ENCODE measurements at regions not wholly inside any gene's neighbourhood (a gene's known extent, or its start where the extent isn't known, plus 50 kb on each side); places are given as distances from the start of the nearest gene placed in this dataset.

DNA sequence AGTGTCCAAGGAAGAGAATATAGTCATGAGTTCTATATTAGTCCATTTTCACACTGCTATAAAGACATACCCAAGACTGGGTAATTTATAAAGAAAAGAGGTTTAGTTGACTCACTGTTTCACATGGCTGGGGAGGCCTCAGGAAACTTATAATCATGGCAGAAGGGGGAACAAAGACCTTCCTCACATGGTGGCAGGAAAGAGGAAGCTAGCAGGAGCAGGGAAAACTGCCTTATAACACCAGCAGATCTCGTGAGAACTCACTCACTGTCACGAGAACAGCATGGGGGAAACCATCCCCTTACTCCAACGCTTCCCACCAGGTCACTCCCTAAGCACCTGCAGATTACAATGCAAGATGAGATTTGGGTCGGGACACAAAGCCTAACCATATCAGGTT, 139.0 kb upstream of the ZNF438 start:
- CTCF ChIA-PET (ENCODE audit: low intra/inter-chr PET ratio, low total read pairs), result no interaction called here
- no peaks in the 10 kb centered on the region for H3K36me3 ChIP-seq (replicated peaks in 1 of 2; ENCODE audit: control insufficient read depth in 1 of 2, insufficient read depth in 2 of 2, low read length in 2 of 2)
- H3K27me3 ChIP-seq (ENCODE audit: control insufficient read depth in 1 of 2, insufficient read depth in 2 of 2, low read length in 2 of 2), result no peaks in the 10 kb centered on the region; a peak in 1 of 5 replicates
- no peak overlapping the region for H3K27ac ChIP-seq (ENCODE audit: extremely low read length, insufficient read depth, low read length)
- in situ Hi-C loops (cut with HindIII; ENCODE audit: extremely low pct_ligation_motif_present, low pct_unique_long_range_greater_than_20kb) (no loop called here), intact Hi-C loops (cut with micrococcal nuclease; ENCODE audit: unreplicated experiment) (no loop called here)
- POLR2A ChIA-PET, result no interaction called here
- DNase-seq (ENCODE audit: low spot score), result no peak
- no peaks in the 10 kb centered on the region for H3K4me1 ChIP-seq (ENCODE audit: insufficient read depth, low read length)
- no peaks in the 10 kb centered on the region for H3K79me2 ChIP-seq (ENCODE audit: insufficient read depth, low read length)
- BruUV-seq (replicated peaks), result no TSS peak
- FAIRE-seq, result no peak
- WGBS (ENCODE audit: low lambda C conversion rate), result 3% methylated on average over 4 of the region's 4 CpGs
- no peaks in the 10 kb centered on the region for H4K20me1 ChIP-seq (ENCODE audit: insufficient read depth, low read length)
- ATAC-seq, result no peak
- H3K9ac ChIP-seq (ENCODE audit: insufficient read depth, low read depth, low read length), result no peak overlapping the region
- H2AFZ ChIP-seq (ENCODE audit: low read length), result no peak overlapping the region
- peaks cover 7% of the 10 kb centered on the region for H3K9me3 ChIP-seq (ENCODE audit: low read length)
- no peak overlapping the region for H3K4me2 ChIP-seq (ENCODE audit: low read depth, low read length)
- H3K4me3 ChIP-seq (replicated peaks in 1 of 3; ENCODE audit: insufficient read depth in 1 of 3, low read depth in 2 of 3, low read length in 3 of 3), result no peak overlapping the region
- TF ChIP-seq IKZF4 (CRISPR knock-in tag; IDR thresholded peaks at IDR 0.05; ENCODE audit: borderline replicate concordance, low read depth, not compliant biosample characterization) (no peak), ZNF225 (CRISPR knock-in tag; IDR thresholded peaks at IDR 0.05) (no peak), POLR2A (IDR thresholded peaks at IDR 0.05; ENCODE audit: insufficient read depth in 1 of 2, low read depth in 2 of 2, low read length in 2 of 2) (no peak), ZNF614 (CRISPR knock-in tag; IDR thresholded peaks at IDR 0.05; ENCODE audit: borderline replicate concordance) (no peak), HIVEP1 (CRISPR knock-in tag; IDR thresholded peaks at IDR 0.05) (no peak), KMT2B (CRISPR knock-in tag; IDR thresholded peaks at IDR 0.05) (no peak), ONECUT2 (CRISPR knock-in tag; IDR thresholded peaks at IDR 0.05) (no peak), ZNF615 (CRISPR knock-in tag; IDR thresholded peaks at IDR 0.05; ENCODE audit: borderline replicate concordance) (no peak), PLRG1 (conservative IDR thresholded peaks at IDR 0.05) (no peak), PTBP1 (IDR thresholded peaks at IDR 0.05; ENCODE audit: low read depth, low read length, poor library complexity, severe bottlenecking) (no peak)
- TF ChIP-seq, protein P1, sequence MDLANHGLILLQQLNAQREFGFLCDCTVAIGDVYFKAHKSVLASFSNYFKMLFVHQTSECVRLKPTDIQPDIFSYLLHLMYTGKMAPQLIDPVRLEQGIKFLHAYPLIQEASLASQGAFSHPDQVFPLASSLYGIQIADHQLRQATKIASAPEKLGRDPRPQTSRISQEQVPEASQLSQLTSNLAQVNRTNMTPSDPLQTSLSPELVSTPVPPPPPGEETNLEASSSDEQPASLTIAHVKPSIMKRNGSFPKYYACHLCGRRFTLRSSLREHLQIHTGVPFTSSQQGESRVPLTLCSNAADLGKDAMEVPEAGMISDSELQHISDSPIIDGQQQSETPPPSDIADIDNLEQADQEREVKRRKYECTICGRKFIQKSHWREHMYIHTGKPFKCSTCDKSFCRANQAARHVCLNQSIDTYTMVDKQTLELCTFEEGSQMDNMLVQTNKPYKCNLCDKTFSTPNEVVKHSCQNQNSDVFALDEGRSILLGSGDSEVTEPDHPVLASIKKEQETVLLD (CRISPR knock-in tag; IDR thresholded peaks at IDR 0.05; ENCODE audit: low read depth), result no peak
- TF ChIP-seq, protein P2, sequence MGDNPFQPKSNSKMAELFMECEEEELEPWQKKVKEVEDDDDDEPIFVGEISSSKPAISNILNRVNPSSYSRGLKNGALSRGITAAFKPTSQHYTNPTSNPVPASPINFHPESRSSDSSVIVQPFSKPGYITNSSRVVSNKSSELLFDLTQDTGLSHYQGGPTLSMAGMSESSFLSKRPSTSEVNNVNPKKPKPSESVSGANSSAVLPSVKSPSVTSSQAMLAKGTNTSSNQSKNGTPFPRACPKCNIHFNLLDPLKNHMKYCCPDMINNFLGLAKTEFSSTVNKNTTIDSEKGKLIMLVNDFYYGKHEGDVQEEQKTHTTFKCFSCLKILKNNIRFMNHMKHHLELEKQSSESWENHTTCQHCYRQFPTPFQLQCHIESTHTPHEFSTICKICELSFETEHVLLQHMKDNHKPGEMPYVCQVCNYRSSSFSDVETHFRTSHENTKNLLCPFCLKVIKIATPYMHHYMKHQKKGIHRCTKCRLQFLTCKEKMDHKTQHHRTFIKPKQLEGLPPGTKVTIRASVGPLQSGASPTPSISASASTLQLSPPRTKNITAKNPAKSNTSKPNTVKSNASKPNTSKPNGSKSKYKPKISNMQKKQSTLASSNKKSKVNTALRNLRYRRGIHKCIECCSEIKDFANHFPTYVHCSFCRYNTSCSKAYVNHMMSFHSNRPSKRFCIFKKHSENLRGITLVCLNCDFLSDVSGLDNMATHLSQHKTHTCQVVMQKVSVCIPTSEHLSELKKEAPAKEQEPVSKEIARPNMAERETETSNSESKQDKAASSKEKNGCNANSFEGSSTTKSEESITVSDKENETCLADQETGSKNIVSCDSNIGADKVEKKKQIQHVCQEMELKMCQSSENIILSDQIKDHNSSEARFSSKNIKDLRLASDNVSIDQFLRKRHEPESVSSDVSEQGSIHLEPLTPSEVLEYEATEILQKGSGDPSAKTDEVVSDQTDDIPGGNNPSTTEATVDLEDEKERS (CRISPR knock-in tag; IDR thresholded peaks at IDR 0.05), result no peak
- TF ChIP-seq, protein P3, sequence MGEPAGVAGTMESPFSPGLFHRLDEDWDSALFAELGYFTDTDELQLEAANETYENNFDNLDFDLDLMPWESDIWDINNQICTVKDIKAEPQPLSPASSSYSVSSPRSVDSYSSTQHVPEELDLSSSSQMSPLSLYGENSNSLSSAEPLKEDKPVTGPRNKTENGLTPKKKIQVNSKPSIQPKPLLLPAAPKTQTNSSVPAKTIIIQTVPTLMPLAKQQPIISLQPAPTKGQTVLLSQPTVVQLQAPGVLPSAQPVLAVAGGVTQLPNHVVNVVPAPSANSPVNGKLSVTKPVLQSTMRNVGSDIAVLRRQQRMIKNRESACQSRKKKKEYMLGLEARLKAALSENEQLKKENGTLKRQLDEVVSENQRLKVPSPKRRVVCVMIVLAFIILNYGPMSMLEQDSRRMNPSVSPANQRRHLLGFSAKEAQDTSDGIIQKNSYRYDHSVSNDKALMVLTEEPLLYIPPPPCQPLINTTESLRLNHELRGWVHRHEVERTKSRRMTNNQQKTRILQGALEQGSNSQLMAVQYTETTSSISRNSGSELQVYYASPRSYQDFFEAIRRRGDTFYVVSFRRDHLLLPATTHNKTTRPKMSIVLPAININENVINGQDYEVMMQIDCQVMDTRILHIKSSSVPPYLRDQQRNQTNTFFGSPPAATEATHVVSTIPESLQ (CRISPR knock-in tag; conservative IDR thresholded peaks at IDR 0.05), result no peak
- TF ChIP-seq, protein P4, sequence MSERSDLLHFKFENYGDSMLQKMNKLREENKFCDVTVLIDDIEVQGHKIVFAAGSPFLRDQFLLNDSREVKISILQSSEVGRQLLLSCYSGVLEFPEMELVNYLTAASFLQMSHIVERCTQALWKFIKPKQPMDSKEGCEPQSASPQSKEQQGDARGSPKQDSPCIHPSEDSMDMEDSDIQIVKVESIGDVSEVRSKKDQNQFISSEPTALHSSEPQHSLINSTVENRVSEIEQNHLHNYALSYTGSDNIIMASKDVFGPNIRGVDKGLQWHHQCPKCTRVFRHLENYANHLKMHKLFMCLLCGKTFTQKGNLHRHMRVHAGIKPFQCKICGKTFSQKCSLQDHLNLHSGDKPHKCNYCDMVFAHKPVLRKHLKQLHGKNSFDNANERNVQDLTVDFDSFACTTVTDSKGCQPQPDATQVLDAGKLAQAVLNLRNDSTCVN (CRISPR knock-in tag; IDR thresholded peaks at IDR 0.05; ENCODE audit: borderline replicate concordance), result no peak
- TF ChIP-seq, protein P5, sequence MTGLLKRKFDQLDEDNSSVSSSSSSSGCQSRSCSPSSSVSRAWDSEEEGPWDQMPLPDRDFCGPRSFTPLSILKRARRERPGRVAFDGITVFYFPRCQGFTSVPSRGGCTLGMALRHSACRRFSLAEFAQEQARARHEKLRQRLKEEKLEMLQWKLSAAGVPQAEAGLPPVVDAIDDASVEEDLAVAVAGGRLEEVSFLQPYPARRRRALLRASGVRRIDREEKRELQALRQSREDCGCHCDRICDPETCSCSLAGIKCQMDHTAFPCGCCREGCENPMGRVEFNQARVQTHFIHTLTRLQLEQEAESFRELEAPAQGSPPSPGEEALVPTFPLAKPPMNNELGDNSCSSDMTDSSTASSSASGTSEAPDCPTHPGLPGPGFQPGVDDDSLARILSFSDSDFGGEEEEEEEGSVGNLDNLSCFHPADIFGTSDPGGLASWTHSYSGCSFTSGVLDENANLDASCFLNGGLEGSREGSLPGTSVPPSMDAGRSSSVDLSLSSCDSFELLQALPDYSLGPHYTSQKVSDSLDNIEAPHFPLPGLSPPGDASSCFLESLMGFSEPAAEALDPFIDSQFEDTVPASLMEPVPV (CRISPR knock-in tag; IDR thresholded peaks at IDR 0.05), result no peak
